GM23338 (cell line): ENCODE measurements at regions not wholly inside any gene's neighbourhood (a gene's known extent, or its start where the extent isn't known, plus 50 kb on each side); places are given as distances from the start of the nearest gene placed in this dataset.

ENCODE experiments used
- ETS1 ChIP-seq: IDR thresholded peaks from 2 replicates; pipeline ENCODE4 v1.6.1; 2016; ENCODE audit warnings: antibody characterized with exemption
- EZH2phosphoT487 ChIP-seq: fragments of 200-600 bp; sonication (generic); IDR thresholded peaks from one replicate; pipeline ENCODE4 v1.8.1; 2018; ENCODE audit warnings: antibody characterized with exemption; ENCODE audit not compliant: unreplicated experiment
- STAT1 ChIP-seq: IDR thresholded peaks from one replicate; pipeline ENCODE4 v1.6.1; 2016; ENCODE audit warnings: antibody characterized with exemption; ENCODE audit not compliant: unreplicated experiment
- ZNF114 ChIP-seq: fragments of 250-450 bp; sonication (Bioruptor Pico); IDR thresholded peaks from 2 replicates; pipeline ENCODE4 v1.5.0; 2020; ENCODE audit warnings: mild to moderate bottlenecking, moderate library complexity
- TF ChIP-seq, protein P1 (sequence below), 2 experiments: fragments of 200-600 bp in 1 of 2; sonication (generic) in 1 of 2; conservative IDR thresholded peaks; 2 replicates each; pipeline versions ENCODE4 v1.5.1 to v1.6.1; 2016 to 2017; ENCODE audit warnings: antibody characterized with exemption in 2 of 2, low read depth in 2 of 2, mild to moderate bottlenecking in 2 of 2, moderate library complexity in 1 of 2
- TF ChIP-seq, protein P2 (sequence below): fragments of 250-450 bp; sonication (Bioruptor Pico); IDR thresholded peaks from 2 replicates; pipeline ENCODE4 v1.5.0; 2020; ENCODE audit warnings: mild to moderate bottlenecking, moderate library complexity

DNA sequence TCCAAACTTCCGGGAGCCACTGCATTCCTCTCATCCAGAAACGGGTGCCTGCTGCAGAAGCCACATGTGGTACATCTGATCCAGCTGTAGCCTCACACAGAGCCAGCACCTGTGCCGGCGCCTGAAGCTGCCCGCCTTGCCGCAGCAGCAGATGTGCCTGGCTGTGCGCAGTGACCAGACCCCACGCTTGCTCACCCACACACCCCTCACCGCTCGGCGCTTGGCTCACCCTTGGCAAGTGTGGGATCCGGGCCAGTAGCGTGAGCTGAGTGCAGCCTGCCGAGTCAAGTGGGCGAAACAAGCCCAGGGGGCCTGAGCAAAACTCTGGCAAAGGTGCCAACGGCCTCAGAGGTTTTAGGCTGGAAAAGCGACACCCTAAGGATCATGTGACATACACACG lies 220.1 kb upstream of the TMEFF2 start (continued):
- TF ChIP-seq, protein P1, sequence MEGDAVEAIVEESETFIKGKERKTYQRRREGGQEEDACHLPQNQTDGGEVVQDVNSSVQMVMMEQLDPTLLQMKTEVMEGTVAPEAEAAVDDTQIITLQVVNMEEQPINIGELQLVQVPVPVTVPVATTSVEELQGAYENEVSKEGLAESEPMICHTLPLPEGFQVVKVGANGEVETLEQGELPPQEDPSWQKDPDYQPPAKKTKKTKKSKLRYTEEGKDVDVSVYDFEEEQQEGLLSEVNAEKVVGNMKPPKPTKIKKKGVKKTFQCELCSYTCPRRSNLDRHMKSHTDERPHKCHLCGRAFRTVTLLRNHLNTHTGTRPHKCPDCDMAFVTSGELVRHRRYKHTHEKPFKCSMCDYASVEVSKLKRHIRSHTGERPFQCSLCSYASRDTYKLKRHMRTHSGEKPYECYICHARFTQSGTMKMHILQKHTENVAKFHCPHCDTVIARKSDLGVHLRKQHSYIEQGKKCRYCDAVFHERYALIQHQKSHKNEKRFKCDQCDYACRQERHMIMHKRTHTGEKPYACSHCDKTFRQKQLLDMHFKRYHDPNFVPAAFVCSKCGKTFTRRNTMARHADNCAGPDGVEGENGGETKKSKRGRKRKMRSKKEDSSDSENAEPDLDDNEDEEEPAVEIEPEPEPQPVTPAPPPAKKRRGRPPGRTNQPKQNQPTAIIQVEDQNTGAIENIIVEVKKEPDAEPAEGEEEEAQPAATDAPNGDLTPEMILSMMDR (conservative IDR thresholded peaks at IDR 0.05; ENCODE audit: low read depth in 2 of 2): no peak
- TF ChIP-seq, protein P2, sequence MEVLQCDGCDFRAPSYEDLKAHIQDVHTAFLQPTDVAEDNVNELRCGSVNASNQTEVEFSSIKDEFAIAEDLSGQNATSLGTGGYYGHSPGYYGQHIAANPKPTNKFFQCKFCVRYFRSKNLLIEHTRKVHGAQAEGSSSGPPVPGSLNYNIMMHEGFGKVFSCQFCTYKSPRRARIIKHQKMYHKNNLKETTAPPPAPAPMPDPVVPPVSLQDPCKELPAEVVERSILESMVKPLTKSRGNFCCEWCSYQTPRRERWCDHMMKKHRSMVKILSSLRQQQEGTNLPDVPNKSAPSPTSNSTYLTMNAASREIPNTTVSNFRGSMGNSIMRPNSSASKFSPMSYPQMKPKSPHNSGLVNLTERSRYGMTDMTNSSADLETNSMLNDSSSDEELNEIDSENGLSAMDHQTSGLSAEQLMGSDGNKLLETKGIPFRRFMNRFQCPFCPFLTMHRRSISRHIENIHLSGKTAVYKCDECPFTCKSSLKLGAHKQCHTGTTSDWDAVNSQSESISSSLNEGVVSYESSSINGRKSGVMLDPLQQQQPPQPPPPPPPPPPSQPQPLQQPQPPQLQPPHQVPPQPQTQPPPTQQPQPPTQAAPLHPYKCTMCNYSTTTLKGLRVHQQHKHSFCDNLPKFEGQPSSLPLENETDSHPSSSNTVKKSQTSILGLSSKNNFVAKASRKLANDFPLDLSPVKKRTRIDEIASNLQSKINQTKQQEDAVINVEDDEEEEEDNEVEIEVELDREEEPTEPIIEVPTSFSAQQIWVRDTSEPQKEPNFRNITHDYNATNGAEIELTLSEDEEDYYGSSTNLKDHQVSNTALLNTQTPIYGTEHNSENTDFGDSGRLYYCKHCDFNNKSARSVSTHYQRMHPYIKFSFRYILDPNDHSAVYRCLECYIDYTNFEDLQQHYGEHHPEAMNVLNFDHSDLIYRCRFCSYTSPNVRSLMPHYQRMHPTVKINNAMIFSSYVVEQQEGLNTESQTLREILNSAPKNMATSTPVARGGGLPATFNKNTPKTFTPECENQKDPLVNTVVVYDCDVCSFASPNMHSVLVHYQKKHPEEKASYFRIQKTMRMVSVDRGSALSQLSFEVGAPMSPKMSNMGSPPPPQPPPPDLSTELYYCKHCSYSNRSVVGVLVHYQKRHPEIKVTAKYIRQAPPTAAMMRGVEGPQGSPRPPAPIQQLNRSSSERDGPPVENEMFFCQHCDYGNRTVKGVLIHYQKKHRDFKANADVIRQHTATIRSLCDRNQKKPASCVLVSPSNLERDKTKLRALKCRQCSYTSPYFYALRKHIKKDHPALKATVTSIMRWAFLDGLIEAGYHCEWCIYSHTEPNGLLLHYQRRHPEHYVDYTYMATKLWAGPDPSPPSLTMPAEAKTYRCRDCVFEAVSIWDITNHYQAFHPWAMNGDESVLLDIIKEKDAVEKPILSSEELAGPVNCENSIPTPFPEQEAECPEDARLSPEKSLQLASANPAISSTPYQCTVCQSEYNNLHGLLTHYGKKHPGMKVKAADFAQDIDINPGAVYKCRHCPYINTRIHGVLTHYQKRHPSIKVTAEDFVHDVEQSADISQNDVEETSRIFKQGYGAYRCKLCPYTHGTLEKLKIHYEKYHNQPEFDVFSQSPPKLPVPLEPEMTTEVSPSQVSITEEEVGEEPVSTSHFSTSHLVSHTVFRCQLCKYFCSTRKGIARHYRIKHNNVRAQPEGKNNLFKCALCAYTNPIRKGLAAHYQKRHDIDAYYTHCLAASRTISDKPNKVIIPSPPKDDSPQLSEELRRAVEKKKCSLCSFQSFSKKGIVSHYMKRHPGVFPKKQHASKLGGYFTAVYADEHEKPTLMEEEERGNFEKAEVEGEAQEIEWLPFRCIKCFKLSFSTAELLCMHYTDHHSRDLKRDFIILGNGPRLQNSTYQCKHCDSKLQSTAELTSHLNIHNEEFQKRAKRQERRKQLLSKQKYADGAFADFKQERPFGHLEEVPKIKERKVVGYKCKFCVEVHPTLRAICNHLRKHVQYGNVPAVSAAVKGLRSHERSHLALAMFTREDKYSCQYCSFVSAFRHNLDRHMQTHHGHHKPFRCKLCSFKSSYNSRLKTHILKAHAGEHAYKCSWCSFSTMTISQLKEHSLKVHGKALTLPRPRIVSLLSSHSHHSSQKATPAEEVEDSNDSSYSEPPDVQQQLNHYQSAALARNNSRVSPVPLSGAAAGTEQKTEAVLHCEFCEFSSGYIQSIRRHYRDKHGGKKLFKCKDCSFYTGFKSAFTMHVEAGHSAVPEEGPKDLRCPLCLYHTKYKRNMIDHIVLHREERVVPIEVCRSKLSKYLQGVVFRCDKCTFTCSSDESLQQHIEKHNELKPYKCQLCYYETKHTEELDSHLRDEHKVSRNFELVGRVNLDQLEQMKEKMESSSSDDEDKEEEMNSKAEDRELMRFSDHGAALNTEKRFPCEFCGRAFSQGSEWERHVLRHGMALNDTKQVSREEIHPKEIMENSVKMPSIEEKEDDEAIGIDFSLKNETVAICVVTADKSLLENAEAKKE (CRISPR knock-in tag): no peak
- TF ChIP-seq ETS1 (no peak), EZH2phosphoT487 (no peak), ZNF114 (CRISPR knock-in tag) (no peak), STAT1 (no peak)
